GM19438 (cell line): ENCODE measurements at regions not wholly inside any gene's neighbourhood (a gene's known extent, or its start where the extent isn't known, plus 50 kb on each side); places are given as distances from the start of the nearest gene placed in this dataset.

ENCODE experiments used
- ATAC-seq: cut with Tn5 transposase; IDR thresholded peaks from one replicate; pipeline ENCODE4 v1.9.1; 2021; ENCODE audit warnings: low read depth; ENCODE audit not compliant: unreplicated experiment

DNA sequence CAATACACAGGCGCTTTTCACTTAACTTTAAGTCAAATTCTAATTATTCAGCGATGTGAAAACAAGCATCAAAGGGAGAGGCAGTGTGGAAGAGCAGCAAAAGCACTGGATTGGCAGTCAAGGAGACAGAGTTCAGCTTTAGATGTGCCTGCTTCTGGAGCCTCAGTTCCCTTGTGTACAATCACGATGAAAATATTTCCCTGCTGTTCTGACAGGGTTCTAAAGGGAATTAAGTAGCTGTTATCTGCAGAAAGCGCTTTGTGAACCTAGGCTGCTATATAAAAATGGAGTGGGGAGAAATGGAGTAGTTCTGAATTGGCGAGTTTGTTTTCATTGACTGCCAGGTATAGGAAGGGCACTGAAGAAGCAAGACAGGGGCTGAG, 237.8 kb upstream of the SP8 start:
- no peak for ATAC-seq

- ATAC-seq, result no peak
Measured at GRCh38 chr7:21028186-21028585, 241.5 kb upstream of the SP8 start.

- ATAC-seq, result no peak
Measured at GRCh38 chr7:21028599-21028998, 241.9 kb upstream of the SP8 start.

DNA sequence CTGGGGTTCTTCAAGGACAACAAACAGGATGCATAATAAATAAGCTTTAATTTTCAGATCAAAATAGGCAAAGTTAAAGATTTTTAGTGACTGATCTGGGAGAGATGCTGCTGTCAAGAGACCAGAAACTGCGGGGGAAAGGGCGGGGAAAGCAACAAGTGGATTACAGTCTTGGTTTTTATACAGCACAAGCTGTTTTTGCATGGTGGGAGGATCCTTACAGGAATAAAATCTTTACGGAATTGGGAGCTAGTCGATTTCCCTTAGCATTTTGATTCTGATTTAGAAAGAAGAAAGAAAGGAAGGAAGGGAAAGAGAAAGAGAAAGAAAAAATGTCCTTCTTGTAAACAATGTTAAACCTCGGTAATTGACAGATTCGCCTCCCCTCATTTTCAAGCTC, 242.3 kb upstream of the SP8 start:
- no peak for ATAC-seq

DNA sequence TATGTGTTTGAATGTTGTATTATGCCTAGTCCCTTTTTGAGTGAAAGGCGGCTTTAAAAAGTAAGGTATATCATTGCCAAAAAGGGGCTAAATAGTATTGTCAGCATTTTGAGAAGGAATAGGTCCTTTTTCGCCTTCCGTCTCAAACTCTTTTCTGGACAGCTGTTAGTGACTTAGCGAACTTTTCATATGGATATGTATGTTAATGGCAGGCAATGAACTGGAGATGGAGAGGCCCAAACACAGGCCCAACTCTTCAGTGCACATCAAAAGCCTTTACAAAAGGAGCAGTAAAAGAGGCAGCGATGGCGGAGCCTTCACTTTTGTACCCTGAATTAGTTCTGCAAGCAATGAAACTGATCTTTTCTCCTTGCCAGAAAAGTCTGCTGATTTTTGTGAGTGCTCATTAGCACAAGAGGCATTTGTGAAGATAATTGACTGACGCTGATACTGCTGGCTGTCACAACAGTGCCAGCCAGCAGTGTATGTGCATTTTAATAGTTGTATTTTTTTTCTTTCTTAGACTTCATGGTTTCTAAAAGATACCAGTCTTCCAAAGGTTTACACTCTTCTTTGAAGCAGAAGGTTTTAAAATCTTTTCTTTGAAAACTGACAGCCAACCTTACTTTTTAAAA, 243.7 kb upstream of the SP8 start:
- ATAC-seq, result no peak

GRCh38 chr7:21041252-21041651, 254.6 kb upstream of the SP8 start:
- ATAC-seq, result no peak

GRCh38 chr7:21041666-21042065, 255.0 kb upstream of the SP8 start:
- ATAC-seq, result no peak

GRCh38 chr7:21044384-21044783, 257.7 kb upstream of the SP8 start:
- ATAC-seq, result no peak

DNA sequence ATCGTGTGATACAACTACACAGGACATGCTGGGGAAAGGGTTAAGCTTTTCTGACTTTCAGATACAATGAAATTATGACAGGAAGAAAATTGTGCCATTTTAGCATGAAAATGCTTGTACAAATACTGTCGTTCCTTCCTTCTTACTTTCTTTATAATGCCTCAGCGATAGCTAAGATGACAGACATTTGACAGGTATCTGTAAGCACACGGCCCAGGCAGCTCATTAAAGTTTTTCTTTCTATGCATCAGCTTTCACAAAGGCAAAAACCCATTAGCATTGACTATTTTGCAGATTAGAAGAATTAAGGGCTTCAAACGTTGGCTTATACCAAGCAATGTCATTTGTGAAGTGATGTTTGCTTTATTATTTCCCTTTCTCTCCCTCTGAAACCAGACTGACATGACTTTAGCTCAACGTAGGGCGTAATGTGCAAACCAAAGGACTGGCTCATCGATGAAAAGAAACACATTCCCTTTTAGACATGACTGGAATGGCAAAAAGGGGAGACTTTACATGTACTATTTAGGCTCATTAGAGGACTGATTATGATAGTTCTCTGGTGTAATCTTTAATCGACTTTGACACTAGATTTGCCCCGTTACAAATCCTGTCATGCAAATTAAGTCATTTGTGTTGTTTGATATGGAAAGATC, 258.4 kb upstream of the SP8 start:
- ATAC-seq, result no peak

GRCh38 chr7:21051865-21052264, 265.2 kb upstream of the SP8 start:
- ATAC-seq, result no peak

DNA sequence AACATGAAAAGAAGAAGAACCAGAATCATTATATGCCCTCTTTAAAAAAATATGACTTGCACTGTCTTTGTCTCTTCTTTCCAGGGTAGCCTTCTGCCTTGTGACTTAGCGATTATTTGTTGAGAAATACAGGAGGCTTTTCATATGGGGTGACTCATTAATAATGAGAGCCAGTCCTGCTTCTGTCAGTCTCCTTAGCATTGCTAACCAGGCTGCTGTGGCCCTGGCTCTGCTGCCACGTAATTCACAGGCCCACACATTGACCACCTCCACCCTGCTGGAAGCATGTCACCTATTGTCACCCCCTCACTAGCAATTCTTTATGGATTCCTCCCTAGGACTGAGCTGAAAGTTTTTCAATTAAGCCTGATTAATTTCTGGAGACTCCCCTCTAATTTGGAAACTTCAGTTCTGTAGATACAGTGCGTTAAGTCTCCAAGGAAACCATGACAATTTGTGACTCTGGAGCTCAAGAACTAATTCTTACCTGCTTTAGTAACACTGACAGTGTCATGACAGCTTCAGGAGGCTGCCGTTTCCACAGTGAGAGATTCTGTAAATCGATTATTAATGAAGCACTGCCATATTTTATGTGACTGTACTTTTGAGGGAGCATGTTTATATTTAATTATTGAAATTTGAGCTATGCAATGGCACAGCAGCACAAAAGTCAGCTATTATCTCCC, 267.9 kb upstream of the SP8 start:
- ATAC-seq, result no peak

DNA sequence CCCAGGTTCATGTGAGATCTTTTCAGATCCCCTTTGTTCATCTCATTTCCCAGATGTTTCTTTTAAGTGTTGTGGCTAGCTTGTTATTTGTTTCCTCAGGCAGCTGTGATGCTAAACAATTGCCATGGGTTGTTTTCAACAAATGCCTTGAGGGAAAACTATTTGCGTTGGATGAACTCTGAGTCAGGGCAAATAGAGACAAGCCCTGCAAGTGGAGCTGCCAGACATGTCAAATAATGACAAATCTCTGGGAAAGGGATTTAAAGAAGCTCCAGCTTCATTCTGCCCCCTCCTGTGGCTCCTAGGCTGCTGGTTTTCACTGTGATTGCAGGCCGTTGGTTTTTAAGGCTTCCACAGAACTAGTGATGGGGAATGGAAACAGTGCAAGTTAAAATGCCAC, 272.4 kb upstream of the SP8 start:
- no peak for ATAC-seq

- no peak for ATAC-seq
Measured at GRCh38 chr7:21063106-21063505, 276.4 kb upstream of the SP8 start.

DNA sequence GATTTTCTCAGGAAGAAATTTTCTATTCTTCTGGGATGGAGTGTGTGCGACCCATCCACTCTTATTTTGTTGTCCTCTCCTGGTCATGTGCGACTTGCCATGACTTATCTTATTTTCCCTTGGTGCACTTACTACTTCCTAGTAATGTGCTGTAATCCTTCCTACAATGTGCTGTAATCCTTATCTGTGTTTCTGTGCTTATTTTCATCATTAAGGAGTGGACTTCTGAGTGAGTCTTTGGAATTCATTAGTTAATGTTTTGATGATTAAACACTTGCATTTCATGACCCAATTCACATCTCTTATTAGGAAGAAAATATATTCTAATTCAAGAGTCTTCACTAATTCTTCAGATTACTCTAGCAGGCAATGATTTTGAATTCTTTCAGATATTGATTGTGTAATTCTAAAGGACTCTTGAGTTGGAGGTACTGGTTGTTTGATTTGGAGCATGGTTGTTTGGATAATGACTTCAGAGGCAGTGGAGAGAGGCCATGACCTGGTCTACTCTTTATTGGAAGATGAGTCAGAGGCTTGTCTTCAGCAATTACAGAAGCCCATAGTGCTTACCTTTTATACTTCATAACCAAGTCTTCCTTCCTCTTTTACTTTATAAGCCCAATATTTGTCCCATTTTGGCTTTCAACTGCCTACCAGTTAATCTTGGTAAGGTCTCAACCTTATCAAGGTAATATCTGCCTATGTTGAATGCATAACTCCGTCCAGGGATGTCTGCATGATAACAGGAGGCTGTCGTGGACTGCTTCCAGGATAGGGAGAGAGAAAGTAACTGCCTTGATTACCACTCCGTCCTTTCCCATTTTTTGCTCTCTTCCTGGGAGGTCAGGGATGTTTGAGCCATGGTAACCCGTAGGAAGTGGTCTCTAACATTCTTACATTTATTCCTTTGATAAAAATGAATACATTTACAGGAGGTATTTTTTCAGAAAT, 278.3 kb upstream of the SP8 start:
- no peak for ATAC-seq

DNA sequence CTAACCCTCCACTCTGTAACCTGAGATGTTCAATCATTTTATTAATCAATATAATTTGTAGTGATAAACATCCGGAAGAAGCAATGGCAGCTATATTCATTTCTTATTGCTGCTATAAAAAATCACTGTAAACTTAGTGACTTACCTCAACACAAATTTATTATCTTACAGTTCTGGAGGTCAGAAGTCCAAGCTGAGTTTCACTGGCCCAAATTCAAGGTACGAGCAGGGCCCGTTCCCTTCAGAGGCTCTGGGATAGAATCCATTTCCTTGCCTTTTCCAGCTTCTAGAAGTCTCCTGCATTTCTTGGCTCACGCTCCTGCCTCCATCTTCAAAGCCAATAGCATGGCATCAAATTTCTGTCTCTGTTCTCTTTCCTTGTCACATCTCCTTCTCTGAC, 279.5 kb upstream of the SP8 start:
- no peak for ATAC-seq

- no peak for ATAC-seq
Measured at GRCh38 chr7:21067216-21067615, 280.5 kb upstream of the SP8 start.

DNA sequence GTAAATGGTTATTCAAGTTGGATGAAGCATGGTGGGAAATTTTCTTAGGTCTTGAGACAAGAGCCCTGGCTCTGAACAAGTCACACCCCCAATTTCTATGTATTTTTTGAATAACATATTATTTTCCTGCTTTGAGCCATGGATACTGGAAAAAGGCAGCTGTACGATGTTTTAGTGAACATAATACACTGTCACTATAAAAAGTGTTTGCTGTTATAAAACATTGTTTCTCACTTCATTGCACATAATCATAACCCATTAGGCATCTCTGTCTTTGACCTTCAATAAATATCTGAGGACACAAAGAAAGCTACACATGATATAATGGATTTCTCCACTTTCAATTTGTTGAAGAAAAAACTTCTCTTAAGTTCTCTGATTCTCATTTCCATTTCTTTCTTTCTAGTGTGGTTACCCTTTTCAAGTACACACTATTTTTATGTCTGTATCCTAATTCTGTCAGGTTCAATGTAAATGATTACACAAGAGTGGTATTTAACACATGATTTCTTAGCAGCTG, 283.9 kb upstream of the SP8 start:
- no peak for ATAC-seq

DNA sequence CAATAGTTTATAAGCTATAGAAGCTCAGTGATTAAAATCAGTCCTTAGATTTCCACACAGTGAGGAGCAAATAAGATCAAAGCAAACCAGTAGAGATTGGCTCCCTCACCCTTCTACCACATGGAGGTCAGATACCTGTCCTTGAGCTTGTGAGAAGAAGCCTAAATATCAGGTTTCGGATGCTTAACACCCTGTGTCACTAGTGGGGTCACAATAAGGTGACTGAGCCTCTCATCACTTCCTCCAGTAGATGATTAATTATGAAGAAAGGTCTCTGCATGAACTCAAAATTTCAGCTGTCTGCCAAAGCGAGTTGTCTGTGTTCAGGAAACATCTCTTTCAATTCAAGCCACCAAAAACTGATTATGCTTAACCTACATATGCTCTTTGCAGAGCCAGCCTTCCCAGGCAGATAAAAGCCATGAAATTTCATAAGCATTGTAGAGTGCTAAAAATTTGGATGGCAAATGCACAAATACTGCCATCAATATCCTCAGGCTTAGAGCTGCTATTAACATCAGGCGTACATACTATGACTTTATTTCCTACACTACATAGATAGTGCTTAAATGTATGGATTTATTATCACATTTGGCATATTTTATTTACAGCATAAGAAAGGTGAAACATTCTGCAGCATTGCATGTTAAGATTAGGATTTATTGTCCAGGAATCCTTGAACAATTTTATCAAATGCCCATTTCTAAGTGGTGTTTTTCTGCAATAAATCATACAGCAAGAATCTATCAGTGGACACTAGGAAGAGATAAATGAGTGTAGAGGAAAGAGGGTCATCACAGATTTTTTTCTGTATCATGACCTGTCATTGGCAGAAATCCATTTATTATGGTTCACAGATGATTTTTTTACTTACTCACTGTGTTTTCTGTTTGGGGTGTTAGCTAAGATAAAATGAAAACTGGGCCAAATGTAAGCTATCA, 285.1 kb upstream of the SP8 start:
- no peak for ATAC-seq

DNA sequence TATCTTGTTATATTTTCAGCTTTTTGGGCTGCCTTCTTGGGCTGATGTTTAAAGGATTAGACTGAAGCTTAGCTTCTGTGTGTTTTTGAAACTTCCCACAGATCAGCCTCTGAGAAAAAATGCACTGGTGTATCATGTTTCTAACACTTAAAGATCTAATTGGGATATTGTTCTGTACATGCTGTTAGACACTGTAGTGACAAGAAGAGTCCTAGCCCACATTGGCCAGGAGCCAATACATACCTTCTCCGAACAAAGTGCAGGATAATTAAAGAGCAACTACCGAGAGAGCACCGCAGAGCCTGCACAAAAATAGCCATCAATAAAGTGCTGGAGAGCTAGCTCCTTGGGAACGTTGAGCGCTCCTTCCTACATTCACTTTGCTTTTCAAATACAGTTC, 289.4 kb upstream of the SP8 start:
- ATAC-seq, result no peak

DNA sequence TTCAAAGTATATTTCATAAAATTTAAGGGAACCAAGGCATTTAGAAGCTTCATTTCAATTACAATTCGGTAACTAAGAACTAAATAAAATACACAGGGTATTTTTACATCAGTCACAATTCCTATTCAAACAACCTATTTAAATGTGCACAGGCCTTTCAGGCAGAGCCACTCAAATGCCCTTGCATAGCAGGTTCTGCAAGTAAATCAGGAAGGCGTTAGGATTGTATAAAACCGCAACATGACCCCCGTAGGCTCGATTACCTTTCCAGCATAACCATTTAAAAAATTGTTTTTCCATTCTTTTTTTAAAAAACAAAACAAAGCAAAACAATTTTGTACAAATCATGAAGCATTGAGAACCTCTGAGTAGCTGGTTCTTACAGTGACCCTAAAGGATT, 289.9 kb upstream of the SP8 start:
- no peak for ATAC-seq
